ENCODE measurements at regions not wholly inside any gene's neighbourhood (a gene's known extent, or its start where the extent isn't known, plus 50 kb on each side); places are given as distances from the start of the nearest gene placed in this dataset.

- TF ChIP-seq CTCF (IDR thresholded peaks at IDR 0.05) (no peak), POLR2A (IDR thresholded peaks at IDR 0.05) (no peak)
These were observed 496.9 kb upstream of the LINC00305 start for GRCh38 chr18:64645753-64646152.

All from adrenal gland (tissue), 5 donors.